HG02973 (cell line): ENCODE measurements at regions not wholly inside any gene's neighbourhood (a gene's known extent, or its start where the extent isn't known, plus 50 kb on each side); places are given as distances from the start of the nearest gene placed in this dataset.
"Not testable (repeated sequence)": the region's sequence is repeated elsewhere in the genome, so short reads cannot be mapped to it uniquely, and the experiment has no call there.

Source experiments
- ATAC-seq: cut with Tn5 transposase; IDR thresholded peaks from one replicate; pipeline ENCODE4 v1.9.1; 2021; ENCODE audit warnings: moderate library complexity; ENCODE audit not compliant: unreplicated experiment

DNA sequence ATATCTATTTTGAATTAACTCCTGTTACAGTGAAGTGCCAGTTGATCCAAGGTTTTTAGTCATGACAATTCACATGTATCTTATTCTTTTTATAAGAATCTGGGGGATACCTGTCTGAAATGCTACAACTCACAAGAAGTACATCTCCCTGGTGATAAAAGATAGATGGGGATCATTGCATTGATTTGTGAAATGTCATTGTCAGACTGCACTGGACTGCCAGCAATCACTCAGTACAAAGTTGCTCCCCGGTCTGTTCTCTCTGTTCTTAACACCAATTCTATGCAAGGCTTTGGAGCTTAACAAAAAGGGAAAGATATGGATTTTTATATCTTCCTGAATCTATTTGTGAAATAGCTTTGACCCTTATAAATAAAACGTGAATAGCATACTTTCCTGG, 171.8 kb upstream of the PCSK5 start:
- no peak for ATAC-seq

DNA sequence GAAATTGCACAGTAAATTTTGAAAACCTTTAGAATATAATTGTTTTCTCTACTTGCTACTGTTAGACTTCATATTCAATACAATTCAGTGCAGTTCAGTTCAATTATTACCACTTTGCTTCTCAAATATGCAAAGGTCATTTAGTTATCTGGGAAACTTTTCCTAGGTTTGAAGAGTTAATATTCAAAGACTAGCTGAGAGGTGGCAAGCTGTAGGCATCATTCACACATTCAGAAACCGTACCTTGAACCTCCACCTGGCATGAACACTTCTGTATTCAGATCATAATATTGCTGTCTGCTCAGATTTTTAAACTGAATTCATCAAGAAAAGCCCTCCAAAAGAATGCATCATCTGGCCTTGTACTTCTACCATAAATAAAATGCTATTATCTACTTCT, 162.1 kb upstream of the PCSK5 start:
- no peak for ATAC-seq

DNA sequence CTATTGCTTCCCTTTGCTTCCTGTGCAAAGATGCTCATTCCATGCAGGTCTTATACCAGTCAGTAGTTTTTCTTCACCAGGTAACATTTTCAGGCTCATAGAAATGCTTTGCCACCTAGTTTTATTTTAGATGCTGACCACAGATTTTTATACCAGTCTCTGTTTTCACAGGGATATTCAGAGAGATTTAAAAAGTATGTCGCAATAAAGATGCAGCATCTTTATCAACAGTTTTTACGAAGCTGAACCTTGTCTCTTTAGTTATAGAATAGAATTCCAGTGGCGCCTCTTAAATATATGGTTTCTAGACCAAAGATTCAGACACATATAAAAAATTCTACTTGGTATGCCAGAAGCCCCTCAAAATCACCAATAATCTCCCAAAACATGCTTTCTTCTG, 155.7 kb upstream of the PCSK5 start:
- ATAC-seq = no peak

DNA sequence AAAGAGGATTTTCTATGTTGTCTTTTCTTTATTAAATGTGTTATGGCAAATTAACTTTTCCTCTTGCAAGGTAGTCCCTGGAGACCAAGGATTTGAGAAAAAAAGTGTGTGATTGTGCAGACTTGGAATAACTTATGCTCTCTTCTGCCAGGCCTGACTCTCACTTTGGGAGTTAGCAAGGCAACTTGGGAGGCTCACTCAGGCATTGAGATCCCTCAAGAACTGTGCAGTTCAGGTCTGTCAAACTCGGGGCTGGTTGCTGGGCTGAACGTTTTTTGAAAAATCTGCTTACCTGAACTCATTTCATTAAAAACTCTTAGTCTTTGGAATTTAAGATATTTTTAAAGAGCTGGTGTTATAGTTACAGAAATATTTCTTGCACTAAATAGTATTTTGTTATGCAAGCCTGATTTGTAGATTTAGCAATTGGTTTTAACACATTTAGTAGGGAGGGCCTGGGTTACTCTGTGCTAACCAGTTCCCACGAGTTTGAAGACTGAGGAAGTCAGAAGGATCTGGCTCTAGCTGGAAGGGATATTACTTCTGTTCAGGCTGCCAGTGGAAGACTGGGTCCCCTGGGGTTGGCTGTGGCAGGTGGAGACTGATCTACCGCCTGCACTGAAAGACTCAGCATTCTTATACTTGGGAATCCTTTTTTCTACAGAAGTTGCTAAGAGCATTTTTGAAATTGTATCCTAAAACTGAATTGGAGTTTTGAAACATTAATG, 150.4 kb upstream of the PCSK5 start:
- ATAC-seq = no peak

DNA sequence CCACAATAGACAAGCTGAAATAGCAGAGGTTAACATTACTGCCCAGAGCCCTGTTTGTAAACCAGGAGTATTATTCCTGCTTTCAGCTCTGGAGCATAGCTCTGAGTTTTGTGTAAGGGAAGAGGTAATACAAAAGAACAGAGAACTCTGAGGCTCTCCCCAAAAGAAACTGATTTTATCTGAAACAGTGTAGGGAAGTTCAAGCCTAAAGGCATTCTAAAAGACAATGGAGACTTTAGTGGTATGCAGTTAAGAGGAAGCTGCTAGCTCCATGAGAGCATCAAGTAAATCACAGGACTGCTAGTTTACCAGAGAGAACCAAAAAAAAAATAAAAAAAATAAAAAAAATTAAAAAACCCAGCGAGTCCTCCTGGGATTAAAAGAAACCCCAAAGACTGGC, 146.6 kb upstream of the PCSK5 start:
- ATAC-seq = no peak

DNA sequence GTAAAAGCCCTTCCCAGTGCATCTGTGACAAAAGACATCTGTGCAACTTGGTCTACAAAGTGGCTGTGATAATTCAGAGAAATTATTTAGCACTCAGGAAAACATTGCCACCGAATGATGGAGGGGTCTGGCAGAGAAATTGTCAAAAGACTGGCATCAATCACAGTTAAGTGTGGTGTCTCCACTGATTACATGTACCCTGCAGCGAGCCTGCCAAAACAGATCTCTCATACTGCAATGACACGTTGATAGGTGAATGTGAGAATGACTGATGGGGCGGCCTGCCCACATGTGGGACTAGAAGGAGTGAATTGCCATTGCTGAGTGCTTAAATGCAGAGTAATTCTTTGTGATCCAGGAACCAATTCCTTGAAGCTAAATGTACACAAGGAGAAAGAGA, 136.4 kb upstream of the PCSK5 start:
- ATAC-seq = no peak

DNA sequence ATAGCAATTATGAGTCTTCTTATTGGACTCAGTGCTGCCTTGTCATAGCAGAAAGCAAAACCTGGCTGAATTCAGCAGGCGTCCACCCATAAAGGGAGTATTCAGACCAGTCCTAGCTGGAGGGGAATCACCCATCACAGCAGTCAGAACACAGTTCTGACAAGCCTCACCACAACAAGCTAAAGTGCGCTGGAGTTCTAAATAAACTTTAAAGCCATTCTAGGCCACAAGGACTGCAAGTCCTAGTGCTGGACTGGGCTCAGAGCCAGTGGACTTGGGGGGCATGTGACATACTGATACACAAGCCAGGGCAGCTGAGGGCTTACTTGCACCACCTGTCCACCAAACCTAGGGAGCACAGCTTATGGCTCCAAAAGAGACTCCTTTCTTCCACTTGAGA, 115.3 kb upstream of the PCSK5 start:
- no peak for ATAC-seq

DNA sequence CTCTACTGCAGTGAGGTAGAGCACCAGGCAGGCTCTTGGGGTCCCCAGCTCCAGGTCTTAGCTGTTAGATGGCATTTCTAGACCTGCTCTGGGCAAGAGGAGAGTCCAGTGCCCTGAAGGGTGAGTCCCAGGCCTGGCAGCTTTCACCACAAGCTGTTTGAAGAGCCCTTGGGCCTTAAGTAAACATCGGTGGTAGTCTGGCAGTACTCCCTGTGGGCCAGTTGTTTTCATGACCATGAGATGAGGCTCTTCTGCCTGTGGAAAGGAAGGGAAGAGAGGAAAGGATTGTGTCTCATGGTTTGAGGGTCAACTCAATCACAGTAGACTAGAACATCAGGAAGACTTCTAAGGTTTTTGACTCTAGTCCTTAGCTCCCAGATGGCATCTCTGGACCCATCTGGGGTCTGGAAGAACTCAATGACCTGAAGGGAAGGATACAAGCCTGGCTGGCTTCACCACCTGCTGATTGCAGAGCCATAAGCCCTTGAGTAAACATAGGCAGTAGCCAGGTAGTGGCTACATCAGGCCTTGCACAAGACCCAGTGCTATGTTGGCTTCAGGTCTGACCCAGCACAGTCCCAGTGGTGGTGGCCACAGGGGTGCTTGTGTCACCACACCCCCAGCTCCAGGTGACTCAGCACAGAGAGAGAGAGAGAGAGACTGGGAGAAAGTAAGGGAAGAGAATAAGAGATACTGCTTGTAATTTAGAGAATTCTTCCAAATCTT, 114.3 kb upstream of the PCSK5 start:
- ATAC-seq = no peak

DNA sequence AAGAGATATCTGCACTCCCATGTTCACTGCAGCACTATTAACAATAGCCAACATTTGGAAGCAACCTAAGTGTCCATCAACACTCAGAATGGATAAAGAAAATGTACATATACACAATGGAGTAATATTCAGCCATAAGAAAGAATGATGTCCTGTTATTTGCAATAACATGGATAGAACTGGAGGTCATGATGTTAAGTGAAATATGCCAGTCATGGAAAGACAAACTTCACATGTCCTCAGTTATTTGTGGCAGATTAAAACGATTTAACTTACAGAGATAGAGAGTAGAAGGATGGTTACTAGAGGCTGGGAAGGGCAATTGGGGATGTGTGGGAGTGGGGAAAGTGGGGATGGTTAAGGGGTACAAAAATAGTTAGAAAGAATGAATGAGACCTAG, 110.3 kb upstream of the PCSK5 start:
- ATAC-seq = no peak

DNA sequence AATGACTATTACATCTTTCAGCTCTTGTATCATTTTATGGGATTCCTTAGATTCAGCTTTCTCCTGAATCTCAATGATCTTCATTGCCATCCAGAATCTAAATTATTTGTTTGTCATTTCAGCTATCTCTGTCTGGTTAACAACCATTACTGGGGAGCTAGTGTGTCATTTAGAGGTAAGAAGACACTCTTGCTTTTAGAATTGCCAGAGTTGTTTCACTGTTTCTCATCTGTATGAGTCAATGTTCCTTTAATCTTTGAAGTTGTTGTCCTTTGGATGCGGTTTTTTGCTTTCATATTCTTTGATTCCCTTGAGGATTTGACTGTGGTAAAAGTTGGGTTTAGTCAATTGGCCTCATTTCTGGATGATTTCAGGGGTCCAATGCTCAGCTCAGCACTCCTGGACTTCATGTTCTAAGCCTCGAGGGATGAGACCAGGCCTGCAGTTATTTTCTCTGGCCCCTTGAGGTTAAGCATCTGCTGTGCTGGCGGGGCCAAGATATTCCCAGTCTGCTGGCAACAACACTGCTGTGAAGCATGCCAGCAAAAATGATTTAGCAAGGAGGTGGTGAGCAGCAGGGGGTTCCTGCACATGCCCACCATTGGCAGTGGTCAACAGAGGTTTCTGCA, 102.4 kb upstream of the PCSK5 start:
- no peak for ATAC-seq

DNA sequence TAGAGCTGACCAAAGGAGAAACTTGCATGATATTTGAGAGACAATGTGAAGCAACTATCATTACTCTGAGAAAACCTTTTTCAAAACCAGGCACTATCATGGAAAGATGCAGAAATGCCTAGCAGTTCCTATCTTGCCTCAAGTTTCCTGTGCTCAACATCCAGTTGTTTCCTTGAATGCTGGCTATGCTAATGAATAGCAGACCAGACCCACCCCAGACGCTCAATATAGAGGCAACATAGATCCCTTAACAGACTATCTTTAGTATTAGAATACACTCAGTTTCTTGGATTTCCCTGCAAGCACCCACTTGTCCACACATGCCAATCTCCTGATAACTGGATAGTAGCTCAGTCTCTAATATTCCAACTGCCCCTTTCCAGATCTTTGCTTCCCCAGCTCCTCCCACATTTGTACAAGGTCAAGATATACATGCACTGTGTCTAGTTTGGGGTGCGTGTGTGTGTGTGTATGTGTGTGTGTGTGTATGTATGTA, 93.3 kb upstream of the PCSK5 start:
- no peak for ATAC-seq

DNA sequence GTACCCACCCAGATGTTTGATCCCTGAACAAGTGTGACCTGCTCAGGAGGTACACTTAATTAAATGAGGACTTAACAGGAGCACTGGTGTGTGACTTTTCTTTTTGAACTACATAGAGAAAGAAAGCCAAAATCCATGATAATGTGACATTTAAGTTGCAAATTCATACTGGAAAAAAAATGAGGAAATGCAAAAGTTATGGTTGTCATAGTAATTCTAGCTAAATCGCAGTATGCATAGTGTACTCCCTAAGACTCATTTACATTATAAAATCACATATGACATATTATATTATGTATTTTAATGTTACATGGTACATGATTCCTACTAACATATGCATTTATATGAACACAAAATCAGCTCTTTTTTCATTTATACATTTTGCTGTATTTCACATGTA, 92.0 kb upstream of the PCSK5 start:
- no peak for ATAC-seq

DNA sequence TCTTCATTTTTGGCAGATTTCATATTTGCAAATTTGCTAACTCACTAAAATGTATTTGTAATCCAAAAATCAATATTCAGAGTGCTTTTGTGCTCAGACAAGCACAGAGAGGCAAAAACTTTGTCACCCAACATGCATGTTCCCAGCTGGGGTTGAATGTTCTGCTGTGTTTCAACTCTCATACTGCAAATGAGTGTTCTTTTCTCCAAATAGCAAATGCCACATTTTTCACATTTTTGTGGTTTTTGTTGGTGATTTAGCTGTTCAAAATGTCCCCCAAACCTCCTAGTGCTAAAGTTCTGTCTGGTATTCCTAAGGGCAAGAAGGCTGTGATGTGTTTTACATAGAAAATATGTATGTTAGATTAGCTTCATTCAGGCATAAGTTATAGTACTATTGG, 87.3 kb upstream of the PCSK5 start:
- ATAC-seq = no peak

DNA sequence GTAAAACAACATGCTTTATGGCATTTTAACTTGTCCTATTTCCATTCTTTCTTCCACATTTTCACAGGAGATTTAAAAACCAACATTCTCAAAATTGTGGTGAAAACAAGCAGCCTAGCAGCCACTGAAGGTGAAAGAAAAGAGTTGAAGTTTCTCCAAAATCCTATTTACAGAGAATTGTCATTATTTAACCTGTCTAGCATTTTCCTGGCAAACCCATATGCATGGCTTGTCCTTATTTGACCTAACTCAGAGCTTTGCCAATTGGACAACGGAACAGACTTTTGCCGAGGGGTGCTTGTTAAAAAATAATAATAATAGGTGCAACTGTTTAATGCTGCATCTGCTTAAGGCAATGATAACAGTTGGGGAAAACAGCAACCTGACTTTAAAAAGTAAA, 80.4 kb upstream of the PCSK5 start:
- ATAC-seq = no peak

DNA sequence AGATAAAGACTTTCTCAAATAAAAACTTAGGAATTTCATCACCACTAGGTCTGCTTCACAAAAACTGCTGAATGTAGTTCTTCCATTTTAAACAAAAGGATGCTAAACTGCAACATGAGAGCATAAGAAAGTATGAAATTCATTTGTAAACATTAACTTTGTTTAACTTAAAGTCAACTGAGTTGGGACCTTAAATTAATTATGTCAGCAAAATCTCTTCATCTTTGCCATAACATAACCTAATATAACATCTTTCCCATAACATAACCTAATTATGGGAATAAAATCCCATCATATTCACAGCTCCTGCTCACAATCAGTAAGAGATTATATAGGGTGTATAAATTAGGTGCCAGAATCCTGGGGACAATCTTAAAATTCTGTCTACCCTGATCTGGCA, 78.8 kb upstream of the PCSK5 start:
- no peak for ATAC-seq

DNA sequence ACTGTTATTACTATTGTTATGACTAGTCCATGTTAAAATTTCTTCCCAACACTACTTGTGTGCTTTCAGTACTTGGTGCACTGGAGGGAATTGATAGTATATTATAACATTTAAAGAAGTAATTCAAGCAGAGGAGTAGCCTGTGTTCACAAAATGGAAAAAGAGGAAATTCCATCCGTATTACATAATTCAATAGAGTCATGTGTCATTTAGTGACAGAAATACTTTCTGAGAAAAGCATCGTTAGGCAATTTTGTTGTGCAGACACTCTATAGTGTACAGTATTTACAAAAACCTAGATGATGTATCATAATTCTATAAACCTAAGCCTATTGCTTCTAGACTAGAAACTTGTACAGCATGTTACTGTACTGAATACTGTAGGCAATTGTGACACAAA, 78.3 kb upstream of the PCSK5 start:
- no peak for ATAC-seq

DNA sequence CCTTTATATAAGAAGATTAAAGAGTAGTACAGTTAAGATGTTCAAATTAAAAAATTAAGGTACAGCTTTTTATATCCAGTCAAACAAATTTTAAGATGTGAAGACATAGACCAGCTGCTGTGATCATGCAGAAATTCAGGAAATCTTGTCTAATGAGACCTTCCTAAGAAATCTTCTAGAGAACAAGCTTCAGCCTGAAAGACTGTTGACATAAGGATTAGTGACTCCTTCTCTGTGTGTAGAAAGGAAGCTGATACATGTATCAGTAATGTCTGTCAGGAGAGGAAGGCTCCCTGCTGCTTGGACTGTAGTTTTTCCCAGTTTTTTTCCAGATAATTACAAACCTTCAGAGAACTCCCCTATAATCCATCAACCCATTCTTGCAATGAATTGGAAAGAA, 75.8 kb upstream of the PCSK5 start:
- ATAC-seq = no peak

DNA sequence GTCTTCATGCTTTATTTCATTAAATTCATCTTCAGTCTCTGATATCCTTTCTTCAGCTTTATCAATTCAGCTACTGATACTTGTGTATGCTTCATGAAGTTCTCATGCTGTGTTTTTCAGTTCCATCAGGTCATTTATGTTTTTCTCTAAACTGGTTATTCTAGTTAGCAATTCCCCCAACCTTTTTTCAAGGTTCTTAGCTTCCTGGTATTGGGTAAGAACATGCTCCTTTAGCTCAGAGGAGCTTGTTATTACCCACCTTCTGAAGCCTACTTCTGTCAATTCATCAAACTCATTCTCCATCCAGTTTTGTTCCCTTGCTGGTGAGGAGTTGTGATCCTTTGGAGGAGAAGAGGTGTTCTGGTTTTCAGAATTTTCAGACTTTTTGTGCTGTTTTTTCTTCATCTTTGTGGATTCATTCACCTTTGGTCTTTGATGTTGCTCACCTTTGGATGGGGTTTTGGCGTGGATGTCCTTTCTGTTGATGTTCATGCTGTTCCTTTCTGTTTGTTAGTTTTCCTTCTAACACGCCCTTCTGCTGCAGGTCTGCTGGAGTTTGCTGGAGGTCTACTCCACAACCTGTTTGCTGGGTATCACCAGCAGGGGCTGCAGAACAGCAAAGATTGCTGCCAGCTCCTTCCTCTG, 69.9 kb upstream of the PCSK5 start:
- not testable (repeated sequence) for ATAC-seq

DNA sequence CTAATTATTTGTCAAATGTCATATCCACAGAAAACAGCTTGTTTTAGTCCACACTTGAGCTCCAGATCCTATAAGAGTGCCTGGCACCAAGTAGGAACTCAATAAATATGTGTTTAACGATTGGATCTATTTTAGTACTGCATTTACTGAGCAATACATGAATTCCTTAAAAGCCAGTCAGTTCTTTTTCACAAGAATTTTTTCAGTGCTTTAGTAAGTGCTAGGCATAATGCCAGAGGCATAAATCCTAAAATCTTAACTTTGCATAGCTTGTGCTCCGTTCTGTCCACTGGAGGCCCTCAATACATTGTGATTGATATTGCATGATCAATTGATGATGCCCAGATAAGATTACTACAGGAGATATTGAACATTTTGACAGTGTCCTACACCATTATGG, 67.3 kb upstream of the PCSK5 start:
- ATAC-seq = no peak

DNA sequence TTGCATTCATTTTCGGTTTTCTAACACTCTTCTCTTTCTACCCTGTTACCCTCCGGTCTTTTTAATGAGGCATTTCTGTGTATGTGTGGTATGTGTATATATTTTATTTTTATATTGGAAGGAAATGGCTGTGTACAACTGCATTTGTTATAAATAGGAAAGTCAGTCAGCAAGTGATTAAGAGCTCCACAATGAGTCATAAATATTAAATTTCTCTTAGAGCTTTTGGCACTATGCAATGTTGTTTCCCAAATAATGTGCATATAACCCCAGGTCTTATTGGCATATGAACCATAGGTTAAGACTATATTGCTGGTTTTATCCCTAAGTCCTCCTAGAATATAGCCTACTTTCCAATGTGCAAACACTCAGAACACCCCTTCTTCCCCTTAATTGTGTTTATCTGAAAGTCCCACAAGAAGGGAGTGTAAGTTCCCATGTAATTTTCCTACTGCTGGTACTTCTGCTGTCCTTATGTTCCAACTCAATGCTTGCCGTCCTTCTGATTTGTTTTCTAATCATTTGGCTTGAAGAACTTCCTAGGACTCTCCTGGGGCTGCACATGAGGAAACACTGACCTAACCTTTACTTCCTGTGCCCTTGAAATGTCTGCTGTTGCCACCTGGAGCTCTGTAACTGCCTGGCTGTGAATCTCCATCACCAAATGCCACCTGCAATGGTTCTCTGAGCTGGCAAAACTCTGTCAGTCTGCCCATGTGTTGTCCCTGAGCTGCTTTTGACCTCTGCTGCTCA, 65.5 kb upstream of the PCSK5 start:
- ATAC-seq = no peak

DNA sequence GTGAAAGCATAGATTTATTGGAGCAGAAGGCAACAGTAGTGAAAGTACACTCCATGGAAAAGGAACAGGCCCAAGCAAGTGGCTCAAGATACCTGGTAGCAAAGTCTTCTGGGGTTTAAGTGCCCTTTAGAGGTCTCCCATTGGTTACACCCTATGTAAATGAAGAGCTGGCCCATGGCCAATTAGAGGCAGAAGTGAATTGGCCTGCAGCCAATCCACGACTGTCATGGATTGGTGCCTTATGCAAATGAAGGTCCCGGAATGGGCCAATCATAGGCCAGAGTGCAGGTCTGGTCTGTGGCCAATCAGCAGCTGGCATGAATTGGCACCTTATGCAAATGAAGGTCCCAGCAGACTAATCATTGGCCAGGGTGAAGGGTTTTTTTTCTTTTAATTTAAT, 64.2 kb upstream of the PCSK5 start:
- ATAC-seq = no peak
